ENCODE measurements at regions not wholly inside any gene's neighbourhood (a gene's known extent, or its start where the extent isn't known, plus 50 kb on each side); places are given as distances from the start of the nearest gene placed in this dataset.

DNA sequence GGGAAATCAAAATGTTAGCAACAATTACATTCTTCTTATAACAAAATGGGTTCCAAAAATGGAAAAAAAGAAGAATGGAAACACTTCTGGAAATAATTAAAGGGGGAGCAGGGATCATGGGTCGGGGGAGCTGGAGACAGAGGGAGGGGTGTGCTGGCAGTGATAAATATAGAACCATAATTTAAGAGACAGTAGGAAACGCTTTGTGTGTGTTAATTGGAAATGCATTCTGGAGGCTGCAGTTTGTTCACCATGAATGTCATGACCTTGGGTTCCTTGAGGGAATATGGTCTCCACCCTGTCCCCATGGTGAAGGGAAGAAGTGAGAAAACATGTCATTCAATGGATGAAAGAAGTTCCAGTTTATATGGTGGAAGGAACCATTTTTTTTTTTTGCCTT lies 540.7 kb downstream of the TNS1 start:
- no peaks in the 10 kb centered on the region for H3K9me3 ChIP-seq (ENCODE audit: control extremely low read depth in 1 of 3, control insufficient read depth in 2 of 3, insufficient read depth in 1 of 3, low read length in 2 of 3)
- CTCF ChIA-PET = no interaction called here

DNA sequence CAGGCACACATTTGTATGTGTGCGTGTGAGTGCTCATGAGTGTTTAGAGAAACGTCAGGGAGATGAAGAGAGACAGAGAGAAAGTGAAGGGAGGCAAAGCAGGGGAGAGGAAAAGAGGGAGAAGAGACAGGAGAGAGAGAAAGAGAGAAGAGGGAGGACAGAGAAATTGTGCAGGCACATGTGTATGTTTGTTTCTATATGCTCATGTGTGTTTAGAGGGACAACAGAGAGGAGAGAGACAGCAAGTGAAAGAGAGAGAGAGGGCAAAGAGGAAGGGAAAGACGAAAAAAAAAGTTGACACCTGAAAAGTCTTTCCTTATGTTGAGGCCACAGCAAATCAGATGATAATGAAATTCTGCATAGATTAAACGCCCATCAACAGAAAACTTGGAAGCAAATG lies 541.1 kb downstream of the TNS1 start:
- H3K27ac Mint-ChIP-seq = no peak overlapping the region

More for the DNA sequence above, 540.7 kb downstream of the TNS1 start:
- Mint-ChIP-seq H3K27me3 (no peaks in the 10 kb centered on the region), H3K4me3 (no peak overlapping the region), H3K27ac (no peak overlapping the region), H3K9me3 (ENCODE audit: insufficient read depth) (peaks cover 2% of the 10 kb centered on the region), H3K4me1 (peaks cover 9% of the 10 kb centered on the region)
- intact Hi-C loops (cut with micrococcal nuclease) = no loop called here
- Histone ChIP-seq H4K20me1 (ENCODE audit: control insufficient read depth, insufficient read depth, low read length, poor library complexity, severe bottlenecking) (no peaks in the 10 kb centered on the region), H3K9ac (ENCODE audit: low read length) (no peak overlapping the region), H3K4me3 (ENCODE audit: control extremely low read depth in 1 of 5, extremely low read depth in 1 of 5, insufficient read depth in 1 of 5, low read depth in 2 of 5, low read length in 4 of 5) (no peak overlapping the region), H3K79me2 (ENCODE audit: control insufficient read depth, insufficient read depth, low read length) (no peaks in the 10 kb centered on the region), H3K4me2 (replicated peaks; ENCODE audit: low read depth, low read length, poor library complexity, severe bottlenecking) (no peak overlapping the region), H2AFZ (ENCODE audit: insufficient read depth, low read depth, low read length, poor library complexity, severe bottlenecking) (no peak overlapping the region), H3K27me3 (replicated peaks in 1 of 4; ENCODE audit: control extremely low read depth in 1 of 4, control insufficient read depth in 3 of 4, insufficient read depth in 4 of 4, low read length in 3 of 4) (peaks cover 0 to 7% (median 0%) of the 10 kb centered on the region in 4 experiments), H3K27ac (ENCODE audit: low read length in 2 of 2) (no peak overlapping the region), H3K4me1 (ENCODE audit: control insufficient read depth in 2 of 2, insufficient read depth in 2 of 2, low read length in 2 of 2) (no peaks in the 10 kb centered on the region), H3K36me3 (replicated peaks in 1 of 2; ENCODE audit: control extremely low read depth in 1 of 2, control insufficient read depth in 1 of 2, extremely low read depth in 1 of 2, insufficient read depth in 2 of 2, low read length in 1 of 2) (no peaks in the 10 kb centered on the region)
- POLR2A ChIA-PET = no interaction called here
- no peak for ATAC-seq (ENCODE audit: low read depth)
- TF ChIP-seq, protein P1, sequence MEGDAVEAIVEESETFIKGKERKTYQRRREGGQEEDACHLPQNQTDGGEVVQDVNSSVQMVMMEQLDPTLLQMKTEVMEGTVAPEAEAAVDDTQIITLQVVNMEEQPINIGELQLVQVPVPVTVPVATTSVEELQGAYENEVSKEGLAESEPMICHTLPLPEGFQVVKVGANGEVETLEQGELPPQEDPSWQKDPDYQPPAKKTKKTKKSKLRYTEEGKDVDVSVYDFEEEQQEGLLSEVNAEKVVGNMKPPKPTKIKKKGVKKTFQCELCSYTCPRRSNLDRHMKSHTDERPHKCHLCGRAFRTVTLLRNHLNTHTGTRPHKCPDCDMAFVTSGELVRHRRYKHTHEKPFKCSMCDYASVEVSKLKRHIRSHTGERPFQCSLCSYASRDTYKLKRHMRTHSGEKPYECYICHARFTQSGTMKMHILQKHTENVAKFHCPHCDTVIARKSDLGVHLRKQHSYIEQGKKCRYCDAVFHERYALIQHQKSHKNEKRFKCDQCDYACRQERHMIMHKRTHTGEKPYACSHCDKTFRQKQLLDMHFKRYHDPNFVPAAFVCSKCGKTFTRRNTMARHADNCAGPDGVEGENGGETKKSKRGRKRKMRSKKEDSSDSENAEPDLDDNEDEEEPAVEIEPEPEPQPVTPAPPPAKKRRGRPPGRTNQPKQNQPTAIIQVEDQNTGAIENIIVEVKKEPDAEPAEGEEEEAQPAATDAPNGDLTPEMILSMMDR (IDR thresholded peaks at IDR 0.05) = no peak
- TF ChIP-seq EZH2 (IDR thresholded peaks at IDR 0.05; ENCODE audit: borderline replicate concordance, insufficient read depth, low read depth, low read length, poor library complexity, severe bottlenecking) = no peak
- no peak for DNase-seq
- 86% methylated on average over 2 of the region's 2 CpGs for WGBS (ENCODE audit: insufficient coverage)

More for the DNA sequence above, 541.1 kb downstream of the TNS1 start:
- Mint-ChIP-seq H3K9me3 (ENCODE audit: insufficient read depth) (peaks cover 2% of the 10 kb centered on the region), H3K27me3 (no peaks in the 10 kb centered on the region), H3K4me3 (no peak overlapping the region), H3K4me1 (peaks cover 9% of the 10 kb centered on the region)
- Histone ChIP-seq H4K20me1 (ENCODE audit: control insufficient read depth, insufficient read depth, low read length, poor library complexity, severe bottlenecking) (no peaks in the 10 kb centered on the region), H3K4me2 (replicated peaks; ENCODE audit: low read depth, low read length, poor library complexity, severe bottlenecking) (no peak overlapping the region), H3K36me3 (replicated peaks in 1 of 2; ENCODE audit: control extremely low read depth in 1 of 2, control insufficient read depth in 1 of 2, extremely low read depth in 1 of 2, insufficient read depth in 2 of 2, low read length in 1 of 2) (no peaks in the 10 kb centered on the region), H2AFZ (ENCODE audit: insufficient read depth, low read depth, low read length, poor library complexity, severe bottlenecking) (no peak overlapping the region), H3K4me1 (ENCODE audit: control insufficient read depth in 2 of 2, insufficient read depth in 2 of 2, low read length in 2 of 2) (no peaks in the 10 kb centered on the region), H3K9me3 (ENCODE audit: control extremely low read depth in 1 of 3, control insufficient read depth in 2 of 3, insufficient read depth in 1 of 3, low read length in 2 of 3) (no peaks in the 10 kb centered on the region), H3K4me3 (ENCODE audit: control extremely low read depth in 1 of 5, extremely low read depth in 1 of 5, insufficient read depth in 1 of 5, low read depth in 2 of 5, low read length in 4 of 5) (no peak overlapping the region), H3K9ac (ENCODE audit: low read length) (no peak overlapping the region), H3K27ac (ENCODE audit: low read length in 2 of 2) (no peak overlapping the region), H3K27me3 (replicated peaks in 1 of 4; ENCODE audit: control extremely low read depth in 1 of 4, control insufficient read depth in 3 of 4, insufficient read depth in 4 of 4, low read length in 3 of 4) (peaks cover 0 to 7% (median 0%) of the 10 kb centered on the region in 4 experiments), H3K79me2 (ENCODE audit: control insufficient read depth, insufficient read depth, low read length) (no peaks in the 10 kb centered on the region)
- WGBS (ENCODE audit: insufficient coverage) = 88% methylated on average over 3 of the region's 4 CpGs
- CTCF ChIA-PET = no interaction called here
- DNase-seq = no peak
- TF ChIP-seq, protein P1 (IDR thresholded peaks at IDR 0.05) = no peak
- no peak for TF ChIP-seq EZH2 (IDR thresholded peaks at IDR 0.05; ENCODE audit: borderline replicate concordance, insufficient read depth, low read depth, low read length, poor library complexity, severe bottlenecking)
- POLR2A ChIA-PET = no interaction called here
- no peak for ATAC-seq (ENCODE audit: low read depth)
- intact Hi-C loops (cut with micrococcal nuclease) = no loop called here
